ENCODE measurements at regions not wholly inside any gene's neighbourhood (a gene's known extent, or its start where the extent isn't known, plus 50 kb on each side); places are given as distances from the start of the nearest gene placed in this dataset.

- no peak overlapping the region for H3K27ac ChIP-seq
- TF ChIP-seq CTCF (conservative IDR thresholded peaks at IDR 0.05) (no peak), ZFX (IDR thresholded peaks at IDR 0.05) (no peak)
These were observed 50.7 kb upstream of the KLF7 start for GRCh38 chr2:207216457-207216856.

GRCh38 chr2:207217442-207217841 lies 51.7 kb upstream of the KLF7 start:
- TF ChIP-seq CTCF (conservative IDR thresholded peaks at IDR 0.05) (no peak), ZFX (IDR thresholded peaks at IDR 0.05) (no peak)
- no peak overlapping the region for H3K27ac ChIP-seq

GRCh38 chr2:207219081-207219630 lies 53.4 kb upstream of the KLF7 start:
- TF ChIP-seq ZFX (IDR thresholded peaks at IDR 0.05) (no peak), CTCF (conservative IDR thresholded peaks at IDR 0.05) (no peak)
- H3K27ac ChIP-seq = no peak overlapping the region

GRCh38 chr2:207219676-207220501 lies 54.1 kb upstream of the KLF7 start:
- H3K27ac ChIP-seq = peak overlapping the region; percentile 40
- TF ChIP-seq CTCF (conservative IDR thresholded peaks at IDR 0.05) (no peak), ZFX (IDR thresholded peaks at IDR 0.05) (no peak)

- TF ChIP-seq CTCF (conservative IDR thresholded peaks at IDR 0.05) (no peak), ZFX (IDR thresholded peaks at IDR 0.05) (no peak)
- no peak overlapping the region for H3K27ac ChIP-seq
These were observed 56.0 kb upstream of the KLF7 start for GRCh38 chr2:207221731-207222130.

GRCh38 chr2:207223051-207223450 lies 57.3 kb upstream of the KLF7 start:
- H3K27ac ChIP-seq = no peak overlapping the region
- no peak for TF ChIP-seq CTCF (conservative IDR thresholded peaks at IDR 0.05)
- TF ChIP-seq ZFX (IDR thresholded peaks at IDR 0.05) = no peak

GRCh38 chr2:207224381-207224780 lies 58.6 kb upstream of the KLF7 start:
- H3K27ac ChIP-seq = no peak overlapping the region
- TF ChIP-seq CTCF (conservative IDR thresholded peaks at IDR 0.05) (no peak), ZFX (IDR thresholded peaks at IDR 0.05) (no peak)

Measured in C4-2B (cell line).